GM23248 (cell line): ENCODE measurements at regions not wholly inside any gene's neighbourhood (a gene's known extent, or its start where the extent isn't known, plus 50 kb on each side); places are given as distances from the start of the nearest gene placed in this dataset.

Experiments
- EZH2 ChIP-seq: fragments of 200-600 bp; sonication (generic); IDR thresholded peaks from 2 replicates; pipeline ENCODE4 v1.6.1; 2018; ENCODE audit warnings: antibody characterized with exemption, mild to moderate bottlenecking; ENCODE audit not compliant: insufficient read depth, poor library complexity, severe bottlenecking
- EZH2phosphoT487 ChIP-seq: fragments of 200-600 bp; sonication (generic); IDR thresholded peaks from 2 replicates; pipeline ENCODE4 v1.6.1; 2018; ENCODE audit warnings: antibody characterized with exemption, moderate library complexity, mild to moderate bottlenecking, low read depth; ENCODE audit not compliant: insufficient read depth

DNA sequence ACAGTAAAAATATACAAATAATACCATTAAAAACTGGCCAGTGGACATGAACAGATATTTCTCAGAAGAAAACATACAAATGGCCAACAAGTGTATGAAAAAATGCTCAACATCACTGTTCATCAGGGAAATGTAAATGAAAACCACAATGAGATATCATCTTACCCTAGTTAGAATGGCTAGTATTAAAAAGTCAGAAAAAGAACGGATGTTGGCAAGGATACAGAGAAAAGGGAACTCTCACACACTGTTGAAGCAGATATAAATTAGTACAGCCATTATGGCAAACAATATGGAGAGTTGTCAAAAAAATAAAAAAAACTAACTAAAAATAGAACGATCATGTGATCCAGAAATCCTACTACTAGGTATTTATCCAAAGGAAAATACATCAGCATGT is 222.7 kb upstream of the NAALADL2 start:
- TF ChIP-seq EZH2phosphoT487 (no peak), EZH2 (no peak)
